CD4-positive, alpha-beta T cell (primary cell): ENCODE measurements at regions not wholly inside any gene's neighbourhood (a gene's known extent, or its start where the extent isn't known, plus 50 kb on each side); places are given as distances from the start of the nearest gene placed in this dataset.

Source experiments
- ATAC-seq: fragments of 200-7000 bp; cut with Tn5 transposase; one replicate; pipeline ENCODE4 v1.10.0; 2022; ENCODE audit warnings: mild to moderate bottlenecking; ENCODE audit not compliant: poor library complexity
- CTCF ChIA-PET: fragments of 350-600 bp; sonication (Branson Sonifier 250); formaldehyde crosslinking; loops from one replicate; lab custom pipeline; 2021; ENCODE audit warnings: antibody characterized with exemption, inconsistent platforms; lab: Charles Lee
- POLR2A ChIA-PET: fragments of 350-600 bp; sonication (Branson Sonifier 250); formaldehyde crosslinking; loops from one replicate; lab custom pipeline; 2021; ENCODE audit warnings: antibody characterized with exemption, inconsistent platforms; lab: Charles Lee
- DNase-seq, 14 experiments: peaks; one replicate each; pipeline ENCODE4 v3.0.0-alpha.2; 2013 to 2020; ENCODE audit warnings: mixed read lengths in 2 of 14
- H3K27ac ChIP-seq, 2 donors: one replicate each; pipeline versions ENCODE4 v1.5.1 to v1.7.0; 2013; ENCODE audit warnings: low read length in 2 of 2, low read depth in 1 of 2, mild to moderate bottlenecking in 1 of 2
- H3K27me3 ChIP-seq, 2 experiments: 1 replicate in 1 of 2; 2 replicates in 1 of 2; pipeline versions ENCODE4 v1.6.1 to v1.7.0; 2013; ENCODE audit warnings: low read length in 2 of 2, control low read depth in 1 of 2, mild to moderate bottlenecking in 1 of 2, moderate library complexity in 1 of 2; ENCODE audit not compliant: insufficient read depth in 2 of 2, control insufficient read depth in 1 of 2
- H3K36me3 ChIP-seq: one replicate; pipeline ENCODE4 v1.6.1; 2013; ENCODE audit warnings: low read length, control low read depth; ENCODE audit not compliant: insufficient read depth
- H3K4me1 ChIP-seq: one replicate; pipeline ENCODE4 v1.6.1; 2013; ENCODE audit warnings: low read length, control low read depth; ENCODE audit not compliant: insufficient read depth
- H3K4me3 ChIP-seq: one replicate; pipeline ENCODE4 v1.5.1; 2013; ENCODE audit warnings: mild to moderate bottlenecking, low read length, moderate library complexity
- H3K9me3 ChIP-seq, 2 experiments: 1 replicate in 1 of 2; 2 replicates in 1 of 2; pipeline versions ENCODE4 v1.6.1 to v1.7.0; 2013; ENCODE audit warnings: low read length in 2 of 2, mild to moderate bottlenecking in 2 of 2, control low read depth in 1 of 2, moderate library complexity in 1 of 2; ENCODE audit not compliant: control insufficient read depth in 1 of 2, insufficient read depth in 1 of 2
- H3K27ac Mint-ChIP-seq: one replicate; pipeline ENCODE4 v1.8.0; 2020; ENCODE audit warnings: mixed read lengths
- H3K27me3 Mint-ChIP-seq: one replicate; pipeline ENCODE4 v1.8.0; 2021; ENCODE audit warnings: mixed read lengths
- H3K36me3 Mint-ChIP-seq: one replicate; pipeline ENCODE4 v1.8.0; 2021; ENCODE audit warnings: low read depth, mixed read lengths
- H3K4me1 Mint-ChIP-seq: one replicate; pipeline ENCODE4 v1.8.0; 2021; ENCODE audit warnings: low read depth, mixed read lengths
- H3K4me3 Mint-ChIP-seq: one replicate; pipeline ENCODE4 v1.8.0; 2020; ENCODE audit warnings: mild to moderate bottlenecking, mixed read lengths
- H3K9me3 Mint-ChIP-seq: one replicate; pipeline ENCODE4 v1.8.0; 2020; ENCODE audit warnings: mixed read lengths
- intact Hi-C, 2 experiments: fragments of 100-400 bp; cut with DNase I in 1 of 2; cut with micrococcal nuclease in 1 of 2; formaldehyde crosslinking; loops; one replicate each; pipeline versions ENCODE4 v1.15.1 to v1.9.0; 2023 to 2025; cut with DNase I, micrococcal nuclease
- TF ChIP-seq, protein P1 (sequence below): fragments of 200-600 bp; IDR thresholded peaks from one replicate; pipeline ENCODE4 v1.8.0; 2022; ENCODE audit warnings: antibody characterized with exemption, mild to moderate bottlenecking

DNA sequence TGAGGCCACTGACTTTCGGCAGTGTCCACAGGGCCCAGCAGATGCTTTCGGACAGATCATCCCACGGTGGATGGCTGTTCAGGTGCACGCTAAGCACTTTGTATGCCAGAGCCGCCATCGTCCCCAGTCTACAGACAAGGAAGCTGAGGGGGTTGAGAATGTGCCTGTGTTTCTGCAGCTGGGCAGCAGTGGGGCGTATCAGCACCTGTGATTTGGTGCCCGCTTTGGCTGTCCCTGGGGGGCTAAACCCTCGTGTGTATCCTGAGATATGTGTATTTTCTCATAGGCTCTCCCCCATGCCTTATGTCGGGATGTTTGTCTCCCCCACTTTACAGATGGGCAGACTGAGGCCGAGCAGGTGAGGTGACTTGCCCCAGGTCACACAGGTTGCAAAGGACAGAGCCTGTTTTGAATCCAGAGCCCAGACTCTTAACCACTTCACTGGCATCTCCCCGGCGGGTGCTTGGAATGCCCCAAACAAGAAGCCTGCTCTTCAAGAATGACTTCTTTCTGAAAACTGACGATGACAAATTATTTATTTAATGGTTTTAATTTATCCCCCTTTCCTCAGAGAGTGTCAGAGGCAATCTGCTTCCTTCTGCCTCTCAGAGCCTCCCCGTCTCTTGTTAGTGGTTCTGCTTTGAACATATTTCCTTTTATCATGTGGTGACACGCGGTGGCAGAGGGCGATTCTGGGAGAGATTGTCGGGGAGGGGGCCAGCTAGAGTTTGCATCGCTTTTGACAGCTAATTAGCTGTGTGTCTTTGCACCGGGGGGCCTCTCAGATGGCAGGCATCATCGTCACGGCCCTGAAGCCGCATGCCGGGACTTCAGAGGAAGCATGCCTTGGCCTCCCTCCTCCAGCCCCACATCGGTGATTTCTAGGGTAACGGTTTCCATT, 149.6 kb upstream of the CIBAR2 start:
- ATAC-seq (no peak), DNase-seq (no peak)
- no peaks in the 10 kb centered on the region for H3K9me3 Mint-ChIP-seq
- H3K36me3 Mint-ChIP-seq: no peaks in the 10 kb centered on the region
- Histone ChIP-seq H3K4me3 (no peak overlapping the region), H3K36me3 (no peaks in the 10 kb centered on the region), H3K4me1 (peaks cover 8% of the 10 kb centered on the region), H3K9me3 (peaks cover 0 to 9% of the 10 kb centered on the region in 2 experiments), H3K27me3 (peaks cover 9 to 13% of the 10 kb centered on the region in 2 experiments), H3K27ac (no peak overlapping the region)
- intact Hi-C loops: no loop called here
- H3K27me3 Mint-ChIP-seq: peaks cover 17% of the 10 kb centered on the region
- peaks cover 5% of the 10 kb centered on the region for H3K4me1 Mint-ChIP-seq
- ChIA-PET POLR2A (no interaction called here), CTCF (no interaction called here)
- TF ChIP-seq, protein P1, sequence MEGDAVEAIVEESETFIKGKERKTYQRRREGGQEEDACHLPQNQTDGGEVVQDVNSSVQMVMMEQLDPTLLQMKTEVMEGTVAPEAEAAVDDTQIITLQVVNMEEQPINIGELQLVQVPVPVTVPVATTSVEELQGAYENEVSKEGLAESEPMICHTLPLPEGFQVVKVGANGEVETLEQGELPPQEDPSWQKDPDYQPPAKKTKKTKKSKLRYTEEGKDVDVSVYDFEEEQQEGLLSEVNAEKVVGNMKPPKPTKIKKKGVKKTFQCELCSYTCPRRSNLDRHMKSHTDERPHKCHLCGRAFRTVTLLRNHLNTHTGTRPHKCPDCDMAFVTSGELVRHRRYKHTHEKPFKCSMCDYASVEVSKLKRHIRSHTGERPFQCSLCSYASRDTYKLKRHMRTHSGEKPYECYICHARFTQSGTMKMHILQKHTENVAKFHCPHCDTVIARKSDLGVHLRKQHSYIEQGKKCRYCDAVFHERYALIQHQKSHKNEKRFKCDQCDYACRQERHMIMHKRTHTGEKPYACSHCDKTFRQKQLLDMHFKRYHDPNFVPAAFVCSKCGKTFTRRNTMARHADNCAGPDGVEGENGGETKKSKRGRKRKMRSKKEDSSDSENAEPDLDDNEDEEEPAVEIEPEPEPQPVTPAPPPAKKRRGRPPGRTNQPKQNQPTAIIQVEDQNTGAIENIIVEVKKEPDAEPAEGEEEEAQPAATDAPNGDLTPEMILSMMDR: no peak
- no peak overlapping the region for H3K4me3 Mint-ChIP-seq
- H3K27ac Mint-ChIP-seq: no peak overlapping the region

DNA sequence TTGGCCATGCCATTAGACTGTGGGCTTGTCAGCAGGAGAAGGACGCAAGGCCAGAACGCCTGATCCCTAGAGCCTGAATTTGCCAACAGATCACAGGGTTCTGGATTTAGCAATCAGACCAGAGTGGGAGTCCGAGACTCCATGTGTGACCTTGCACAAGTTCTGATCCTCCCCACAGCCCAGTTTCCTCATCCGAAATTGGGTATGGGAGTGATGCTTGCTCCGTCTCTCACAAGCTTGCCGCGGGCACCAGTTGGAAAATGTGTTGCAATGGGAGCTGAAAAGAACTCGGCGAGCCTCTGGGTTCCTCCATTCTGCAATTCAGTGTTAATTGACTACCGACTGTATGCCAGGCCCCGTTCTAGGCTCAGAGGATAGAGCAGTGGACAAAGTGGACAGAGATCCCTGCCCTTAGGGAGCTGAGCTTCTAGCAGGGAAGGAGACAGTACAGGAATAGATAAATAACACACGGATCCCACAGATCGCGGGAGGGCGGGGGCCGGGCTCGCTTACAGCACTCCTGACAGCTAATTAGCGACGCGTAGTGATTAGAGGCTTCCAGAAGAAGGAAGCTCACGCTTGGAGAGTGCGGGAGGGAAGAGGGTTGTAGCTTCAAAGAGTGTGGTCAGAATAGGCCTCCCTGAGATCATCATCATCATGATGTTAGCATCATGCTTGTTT, 150.4 kb upstream of the CIBAR2 start:
- Histone ChIP-seq H3K4me3 (no peak overlapping the region), H3K4me1 (peaks cover 8% of the 10 kb centered on the region), H3K36me3 (no peaks in the 10 kb centered on the region), H3K9me3 (peaks cover 0 to 9% of the 10 kb centered on the region in 2 experiments), H3K27ac (no peak overlapping the region), H3K27me3 (peaks cover 9 to 13% of the 10 kb centered on the region in 2 experiments)
- Mint-ChIP-seq H3K27me3 (peaks cover 13% of the 10 kb centered on the region), H3K36me3 (no peaks in the 10 kb centered on the region), H3K9me3 (no peaks in the 10 kb centered on the region), H3K4me1 (peaks cover 5% of the 10 kb centered on the region), H3K4me3 (no peak overlapping the region), H3K27ac (no peak overlapping the region)
- no peak for ATAC-seq
- intact Hi-C loops: no loop called here
- ChIA-PET CTCF (no interaction called here), POLR2A (no interaction called here)
- no peak for DNase-seq
- TF ChIP-seq, protein P1: no peak

DNA sequence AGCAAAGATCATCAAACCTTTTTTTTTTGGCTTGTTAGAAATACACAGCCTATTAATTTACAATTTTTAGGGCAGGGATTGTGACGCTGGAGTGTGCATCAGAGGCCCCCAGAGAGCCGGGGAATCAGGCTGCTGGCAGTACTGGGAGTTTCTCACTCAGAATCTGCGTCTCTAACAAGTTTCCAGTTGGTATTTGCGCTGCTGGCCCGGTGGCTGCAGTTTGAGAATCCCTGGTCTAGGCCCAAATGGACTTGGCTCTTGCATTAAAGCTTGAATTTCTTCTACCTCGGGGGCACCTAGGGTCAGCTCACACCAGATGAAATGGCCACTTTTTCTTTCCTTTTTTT, 150.9 kb upstream of the CIBAR2 start:
- H3K4me3 Mint-ChIP-seq: no peak overlapping the region
- no peak overlapping the region for H3K27ac Mint-ChIP-seq
- Histone ChIP-seq H3K27ac (no peak overlapping the region), H3K27me3 (peaks cover 9 to 12% of the 10 kb centered on the region in 2 experiments), H3K4me1 (peaks cover 8% of the 10 kb centered on the region), H3K4me3 (no peak overlapping the region), H3K9me3 (peaks cover 0 to 9% of the 10 kb centered on the region in 2 experiments), H3K36me3 (no peaks in the 10 kb centered on the region)
- no peaks in the 10 kb centered on the region for H3K36me3 Mint-ChIP-seq
- TF ChIP-seq, protein P1: no peak
- intact Hi-C loops: no loop called here
- no peaks in the 10 kb centered on the region for H3K9me3 Mint-ChIP-seq
- peaks cover 5% of the 10 kb centered on the region for H3K4me1 Mint-ChIP-seq
- POLR2A ChIA-PET: no interaction called here
- ATAC-seq (no peak), DNase-seq (no peak)
- H3K27me3 Mint-ChIP-seq: peaks cover 13% of the 10 kb centered on the region
- CTCF ChIA-PET: no interaction called here
